Activated CD8-positive, alpha-beta memory T cell treated with anti-CD3 and anti-CD28 coated beads, Interleukin-2, amount 50 U/mL, for 1 hour (primary cell): ENCODE measurements at regions not wholly inside any gene's neighbourhood (a gene's known extent, or its start where the extent isn't known, plus 50 kb on each side); places are given as distances from the start of the nearest gene placed in this dataset.
"Not testable (repeated sequence)": the region's sequence is repeated elsewhere in the genome, so short reads cannot be mapped to it uniquely, and the experiment has no call there.

Experiments
- DNase-seq: peaks from one replicate; pipeline ENCODE4 v3.0.0-alpha.2; 2020; ENCODE audit errors: extremely low read depth

GRCh38 chr14:48417715-48418500 lies 742.5 kb upstream of the MDGA2 start:
- DNase-seq: no peak

DNA sequence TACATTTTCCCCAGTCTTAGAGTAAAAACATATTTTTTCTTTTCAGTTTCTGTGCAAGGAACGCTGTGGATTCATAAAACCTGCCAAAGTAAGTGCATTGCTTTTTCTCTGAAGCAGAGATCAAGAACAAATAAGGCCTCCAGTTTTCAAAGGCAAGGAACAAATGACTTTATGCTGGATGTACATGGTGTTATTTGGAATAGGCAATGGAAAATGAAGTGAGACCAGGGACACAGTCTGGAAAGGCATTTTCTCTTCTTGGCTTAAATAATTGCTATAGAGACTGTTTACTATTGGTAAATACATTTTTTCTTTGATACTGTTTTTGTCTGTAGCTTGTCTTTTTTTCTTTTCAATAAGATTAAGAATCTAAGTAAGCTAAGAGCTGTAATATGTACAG lies 725.9 kb upstream of the MDGA2 start:
- DNase-seq: no peak

- DNase-seq: no peak
Observed at GRCh38 chr14:48398675-48399282, 723.4 kb upstream of the MDGA2 start.

GRCh38 chr14:48391661-48392060 lies 716.3 kb upstream of the MDGA2 start:
- no peak for DNase-seq

DNA sequence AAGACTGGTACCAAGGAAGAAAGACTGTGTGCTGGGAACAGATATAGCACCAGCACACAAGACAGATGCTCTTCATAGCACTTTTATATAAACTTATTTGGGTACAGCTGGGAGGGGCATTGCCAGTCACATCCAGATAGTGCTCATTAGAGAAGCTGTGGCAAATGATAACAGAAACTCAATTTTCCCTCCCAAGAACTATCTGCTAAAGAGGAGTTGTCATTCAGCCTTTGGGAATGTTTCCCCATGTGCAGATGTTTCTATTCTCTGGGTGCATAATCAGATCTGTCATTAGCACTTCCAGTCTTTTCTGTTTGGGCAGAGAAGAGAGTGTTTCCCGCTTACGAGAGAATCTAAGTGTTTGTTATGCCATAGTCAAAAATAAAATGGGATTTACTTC lies 714.9 kb upstream of the MDGA2 start:
- no peak for DNase-seq

DNA sequence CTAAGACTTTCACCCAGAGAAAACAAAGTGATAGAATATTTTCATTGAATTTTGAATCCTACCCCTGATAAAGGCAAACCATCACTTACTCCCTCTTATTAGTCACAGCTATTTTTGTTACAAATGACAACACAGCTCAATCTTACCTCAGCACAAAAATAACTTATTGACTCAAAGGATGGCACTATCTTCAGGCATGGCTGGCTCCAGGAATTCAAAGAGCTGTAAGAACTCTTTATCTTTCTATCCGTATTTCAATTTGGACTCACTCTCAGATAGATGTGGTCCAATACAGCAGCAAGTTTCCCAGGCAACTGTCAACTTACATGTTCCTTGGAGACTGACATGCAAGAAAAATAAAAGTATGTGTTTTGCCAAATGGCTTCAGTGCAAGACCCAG lies 709.4 kb upstream of the MDGA2 start:
- no peak for DNase-seq

DNA sequence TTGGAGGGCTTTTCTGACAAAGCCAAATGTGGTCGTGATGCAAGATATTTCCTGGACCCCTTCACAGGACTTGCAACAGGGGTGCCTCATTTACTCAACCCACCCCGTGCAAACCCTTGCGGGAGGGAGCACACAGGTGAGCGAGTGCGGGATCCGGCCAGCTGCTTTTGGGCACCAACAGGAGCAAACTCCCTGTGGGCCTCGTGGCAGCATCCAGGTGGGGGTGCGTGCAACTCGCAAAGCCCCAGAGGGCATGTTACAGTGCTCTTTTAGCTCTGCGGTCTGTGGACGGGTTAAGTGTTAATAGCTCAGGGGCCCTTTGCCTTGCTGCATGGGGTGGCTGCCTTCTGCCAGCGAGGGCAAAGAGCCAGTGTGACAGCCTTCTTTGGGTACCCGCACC lies 707.6 kb upstream of the MDGA2 start:
- DNase-seq: no peak

DNA sequence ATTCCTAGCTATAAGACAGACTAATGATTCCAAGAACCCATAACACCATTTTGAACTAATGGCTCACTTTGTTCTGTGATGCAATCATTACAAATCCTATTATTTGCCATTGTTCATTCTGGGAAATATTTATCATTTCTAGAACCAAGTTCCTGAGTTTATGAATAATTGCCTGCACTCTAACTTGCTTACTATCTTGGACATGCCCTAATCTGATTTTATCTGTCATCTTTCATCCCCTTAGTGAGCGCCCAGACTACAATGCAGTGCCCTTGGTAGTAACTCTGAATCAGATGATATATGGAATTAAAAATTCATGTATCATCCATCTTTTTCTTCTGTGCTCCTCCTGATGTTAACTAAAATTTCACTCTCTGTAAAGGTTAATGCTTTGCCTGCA lies 703.1 kb upstream of the MDGA2 start:
- no peak for DNase-seq

DNA sequence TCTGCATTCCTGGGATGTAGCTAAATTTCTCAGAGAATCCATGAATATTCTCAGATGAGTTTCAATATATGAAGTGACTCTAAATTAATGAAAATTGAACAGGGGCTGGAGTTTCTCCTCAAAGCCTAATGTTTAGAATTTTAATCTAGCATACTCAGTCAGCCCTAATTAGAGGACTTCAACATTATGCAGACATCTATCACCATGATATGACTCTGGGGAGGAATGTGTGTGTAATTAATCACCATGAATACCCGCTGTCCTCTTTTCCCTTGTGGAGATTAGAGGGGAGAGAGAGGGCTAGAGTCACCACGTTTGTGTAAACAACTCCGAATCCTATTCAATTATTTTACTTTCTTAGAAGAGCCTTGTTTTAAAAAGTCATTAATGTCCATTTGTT lies 698.6 kb upstream of the MDGA2 start:
- DNase-seq: no peak

DNA sequence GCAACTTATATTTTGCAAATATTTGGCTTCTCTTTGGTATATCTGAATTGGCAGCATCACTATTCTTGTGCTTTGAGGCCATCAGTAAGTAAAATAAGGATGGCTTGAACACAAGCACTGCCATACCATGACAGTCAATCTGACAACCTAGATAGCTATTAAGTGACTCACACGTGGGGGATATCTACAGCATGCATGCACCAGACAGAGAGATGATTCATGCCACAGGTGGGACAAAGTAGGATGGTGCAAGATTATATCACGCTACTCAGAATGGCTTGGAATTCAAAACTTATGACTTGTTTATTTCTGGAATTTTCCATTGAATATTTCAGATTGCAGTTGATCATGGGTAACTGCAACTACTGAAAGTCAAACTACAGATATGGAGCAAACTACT lies 675.6 kb upstream of the MDGA2 start:
- no peak for DNase-seq

- no peak for DNase-seq
Observed at GRCh38 chr14:48349689-48350088, 674.3 kb upstream of the MDGA2 start.

- DNase-seq: no peak
Observed at GRCh38 chr14:48341069-48341468, 665.7 kb upstream of the MDGA2 start.

DNA sequence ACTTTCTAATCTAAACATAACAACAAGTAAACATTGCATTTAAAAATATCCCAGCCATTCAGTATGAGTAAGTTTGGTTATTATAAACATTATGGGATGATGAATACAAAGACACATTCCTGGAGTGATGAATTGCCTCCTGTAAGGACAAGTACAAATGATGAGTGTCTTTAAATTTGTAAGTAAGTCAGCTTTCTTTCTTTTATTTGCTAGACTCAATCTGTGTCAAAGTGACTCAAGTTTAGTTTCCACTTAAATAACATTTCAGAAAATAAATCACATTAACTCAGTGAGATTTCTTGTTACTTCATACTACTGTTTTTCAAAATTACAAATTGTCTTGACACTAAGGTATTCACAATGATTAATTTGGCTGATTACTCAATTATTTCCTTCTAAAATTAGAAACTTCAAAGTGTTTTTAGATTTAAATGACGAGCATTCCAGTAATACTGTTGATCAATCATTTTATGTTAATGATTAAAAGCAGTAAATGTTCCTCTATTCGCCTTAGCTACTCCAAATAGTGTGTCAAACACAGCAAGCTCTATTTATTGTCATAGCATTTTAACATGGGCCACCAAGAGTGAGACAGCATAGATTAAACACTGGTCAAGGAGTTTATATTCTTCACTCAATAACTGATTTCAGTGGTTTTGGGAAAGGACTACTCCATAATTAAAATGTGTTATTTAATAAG lies 658.0 kb upstream of the MDGA2 start:
- no peak for DNase-seq

- DNase-seq: no peak
Observed at GRCh38 chr14:48331421-48331820, 656.0 kb upstream of the MDGA2 start.

GRCh38 chr14:48325486-48325885 lies 650.1 kb upstream of the MDGA2 start:
- DNase-seq: no peak

GRCh38 chr14:48323665-48324064 lies 648.3 kb upstream of the MDGA2 start:
- DNase-seq: no peak

GRCh38 chr14:48319823-48320222 lies 644.4 kb upstream of the MDGA2 start:
- DNase-seq: no peak

- DNase-seq: no peak
Observed at GRCh38 chr14:48304729-48305128, 629.3 kb upstream of the MDGA2 start.

DNA sequence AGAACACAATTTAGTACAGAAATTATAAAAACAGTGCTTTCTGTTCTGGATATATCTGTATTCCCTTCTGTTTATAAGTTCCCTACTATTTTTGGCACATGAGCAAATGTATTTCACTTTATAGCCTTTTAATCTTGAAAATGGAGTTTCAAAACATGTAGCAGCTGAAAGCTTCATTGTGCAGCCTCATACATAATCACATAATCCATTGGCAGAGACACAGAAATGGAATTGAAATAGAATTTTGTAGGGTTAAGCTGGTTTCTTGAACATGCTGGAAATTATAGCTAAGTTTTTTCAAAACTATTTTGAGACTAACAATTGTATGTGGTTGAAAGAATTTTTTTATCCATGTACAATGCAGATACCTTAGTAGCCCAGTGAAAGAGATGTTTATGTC lies 614.3 kb upstream of the MDGA2 start:
- no peak for DNase-seq

- DNase-seq: not testable (repeated sequence)
Observed at GRCh38 chr14:48285217-48285616, 609.8 kb upstream of the MDGA2 start.

GRCh38 chr14:48275301-48275700 lies 599.9 kb upstream of the MDGA2 start:
- DNase-seq: no peak

- DNase-seq: no peak
Observed at GRCh38 chr14:48274826-48275225, 599.4 kb upstream of the MDGA2 start.

GRCh38 chr14:48267926-48268325 lies 592.5 kb upstream of the MDGA2 start:
- DNase-seq: not testable (repeated sequence)
